8988T (cell line): ENCODE measurements at regions not wholly inside any gene's neighbourhood (a gene's known extent, or its start where the extent isn't known, plus 50 kb on each side); places are given as distances from the start of the nearest gene placed in this dataset.
"Not testable (repeated sequence)": the region's sequence is repeated elsewhere in the genome, so short reads cannot be mapped to it uniquely, and the experiment has no call there.

Experiments used
- DNase-seq: peaks from one replicate; pipeline ENCODE4 v3.0.0; 2011

DNA sequence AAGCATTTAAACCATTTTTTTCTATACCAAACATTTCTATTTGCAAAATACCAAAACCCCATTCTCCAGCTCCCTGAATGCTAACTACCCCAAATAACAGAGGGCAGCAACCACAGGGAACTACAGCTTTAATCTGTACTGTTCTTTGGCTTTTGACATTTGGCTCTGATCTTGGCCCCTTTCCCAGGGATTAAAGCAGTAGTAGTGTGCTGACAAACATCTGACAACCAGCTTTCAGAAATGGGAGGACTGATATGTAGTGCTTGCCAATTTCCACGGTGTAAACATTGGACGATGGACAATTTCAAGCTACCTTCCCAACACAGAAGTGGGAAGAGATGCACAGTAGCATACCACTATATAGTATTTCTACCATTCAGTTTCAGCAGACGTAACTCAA lies 88.4 kb upstream of the TEAD1 start:
- no peak for DNase-seq

DNA sequence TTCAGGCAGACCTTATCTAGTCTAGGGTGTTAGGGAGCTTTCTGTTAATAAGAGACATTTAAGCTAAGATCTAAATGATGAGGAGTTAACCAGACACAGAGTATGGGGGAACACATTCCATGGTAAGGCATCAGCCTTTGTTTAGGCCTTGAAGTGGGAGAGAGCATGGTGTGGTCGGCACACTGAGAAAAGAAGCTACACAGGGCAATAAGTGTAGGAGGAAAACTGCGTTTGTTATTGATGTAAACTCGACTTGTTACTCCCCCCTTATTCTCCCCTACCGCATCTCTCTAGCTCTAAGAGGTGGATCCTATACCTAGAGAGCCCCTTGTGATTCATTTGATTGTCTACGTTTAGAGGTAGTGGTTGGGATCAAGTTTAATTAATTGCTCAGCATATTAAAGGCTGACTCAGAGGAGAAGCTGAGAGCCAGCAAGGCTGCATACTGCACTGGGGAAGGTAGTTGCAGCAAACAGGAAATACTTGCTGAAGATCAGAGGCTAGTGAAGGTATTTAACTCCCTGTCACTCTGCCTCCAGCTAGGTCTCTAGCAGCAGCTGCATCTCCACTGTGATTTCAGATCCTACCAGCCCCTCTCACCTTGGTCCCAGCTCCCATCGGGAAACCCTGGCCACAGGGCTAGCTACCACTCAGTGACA lies 86.8 kb upstream of the TEAD1 start:
- DNase-seq = no peak

DNA sequence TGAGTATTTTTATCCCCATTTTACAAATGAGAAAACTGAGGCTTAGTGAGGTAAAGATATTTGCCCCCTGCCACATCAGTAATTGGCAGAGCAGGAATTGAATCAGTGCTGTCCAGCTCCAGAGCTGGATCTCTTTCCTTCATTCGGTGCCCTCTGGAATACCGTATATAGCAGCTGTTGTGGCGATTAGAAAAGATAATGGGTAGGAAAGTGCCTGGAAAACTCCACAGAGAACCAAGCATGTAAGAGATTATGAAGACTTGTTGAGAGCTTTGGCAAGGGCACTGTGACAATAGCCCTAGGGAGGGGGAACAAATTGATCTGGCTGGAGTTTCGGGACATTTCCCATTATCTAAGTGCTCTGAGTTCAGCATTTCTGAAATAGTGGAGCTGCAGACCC lies 82.5 kb upstream of the TEAD1 start:
- DNase-seq = no peak

DNA sequence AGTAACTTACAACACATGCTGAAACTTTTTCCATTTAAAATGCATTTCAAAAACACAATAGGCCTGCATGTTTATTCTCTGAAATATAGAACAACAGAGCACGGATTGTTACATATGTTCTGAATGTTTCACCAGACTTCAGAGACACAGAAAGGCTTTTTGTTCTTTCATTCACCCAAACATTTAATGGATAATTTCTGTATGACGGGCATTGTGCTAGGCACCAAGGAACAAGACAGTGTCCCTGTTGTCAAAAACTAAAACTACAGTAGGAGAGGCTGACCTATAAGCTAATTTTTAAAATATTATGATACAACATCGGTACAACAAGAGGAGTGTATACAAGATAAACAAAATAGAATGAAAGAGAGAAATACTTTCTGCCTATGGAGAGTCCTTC lies 81.9 kb upstream of the TEAD1 start:
- no peak for DNase-seq

DNA sequence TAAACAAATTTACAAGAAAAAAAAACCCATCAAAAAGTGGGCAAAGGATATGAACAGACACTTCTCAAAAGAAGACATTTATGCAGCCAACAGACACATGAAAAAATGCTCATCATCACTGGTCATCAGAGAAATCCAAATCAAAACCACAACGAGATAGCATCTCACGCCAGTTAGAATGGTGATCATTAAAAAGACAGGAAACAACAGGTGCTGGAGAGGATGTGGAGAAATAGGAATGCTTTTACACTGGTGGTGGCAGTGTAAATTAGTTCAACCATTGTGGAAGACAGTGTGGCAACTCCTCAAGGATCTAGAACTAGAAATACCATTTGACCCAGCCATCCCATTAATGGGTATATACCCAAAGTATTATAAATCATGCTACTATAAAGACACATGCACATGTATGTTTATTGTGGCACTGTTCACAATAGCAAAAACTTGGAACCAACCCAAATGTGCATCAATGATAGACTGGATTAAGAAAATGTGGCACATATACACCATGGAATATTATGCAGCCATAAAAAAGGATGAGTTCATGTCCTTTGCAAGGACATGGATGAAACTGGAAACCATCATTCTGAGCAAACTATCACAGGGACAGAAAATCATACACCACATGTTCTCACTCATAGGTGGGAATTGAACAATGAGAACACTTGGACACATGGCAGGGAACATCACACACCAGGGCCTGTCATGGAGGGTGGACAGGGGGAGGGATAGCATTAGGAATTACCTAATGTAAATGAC lies 79.0 kb upstream of the TEAD1 start:
- not testable (repeated sequence) for DNase-seq

- DNase-seq = no peak
These were observed 75.6 kb upstream of the TEAD1 start for GRCh38 chr11:12598330-12599256.

GRCh38 chr11:12599408-12600143 lies 74.6 kb upstream of the TEAD1 start:
- peak; percentile 38 for DNase-seq

- no peak for DNase-seq
These were observed 73.4 kb upstream of the TEAD1 start for GRCh38 chr11:12600829-12601228.

DNA sequence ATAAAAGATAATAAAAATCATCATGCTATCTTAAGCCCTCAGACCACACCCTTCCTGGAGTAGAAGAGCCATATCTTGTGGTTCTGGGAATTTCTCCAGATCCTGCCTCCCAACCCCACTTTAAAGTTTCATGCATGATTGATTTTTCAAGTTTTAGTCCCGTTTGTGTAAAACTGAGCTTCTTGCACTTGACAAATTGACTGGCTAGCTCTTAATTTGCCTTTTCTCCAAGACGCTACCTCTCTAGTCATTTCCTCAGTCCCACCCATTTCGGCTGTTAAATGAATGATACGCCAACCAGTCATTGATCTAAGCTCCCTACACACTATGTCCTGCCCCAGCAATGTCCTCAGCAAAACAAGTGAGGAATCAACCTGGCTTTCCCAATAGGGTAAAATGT lies 71.8 kb upstream of the TEAD1 start:
- DNase-seq = no peak

DNA sequence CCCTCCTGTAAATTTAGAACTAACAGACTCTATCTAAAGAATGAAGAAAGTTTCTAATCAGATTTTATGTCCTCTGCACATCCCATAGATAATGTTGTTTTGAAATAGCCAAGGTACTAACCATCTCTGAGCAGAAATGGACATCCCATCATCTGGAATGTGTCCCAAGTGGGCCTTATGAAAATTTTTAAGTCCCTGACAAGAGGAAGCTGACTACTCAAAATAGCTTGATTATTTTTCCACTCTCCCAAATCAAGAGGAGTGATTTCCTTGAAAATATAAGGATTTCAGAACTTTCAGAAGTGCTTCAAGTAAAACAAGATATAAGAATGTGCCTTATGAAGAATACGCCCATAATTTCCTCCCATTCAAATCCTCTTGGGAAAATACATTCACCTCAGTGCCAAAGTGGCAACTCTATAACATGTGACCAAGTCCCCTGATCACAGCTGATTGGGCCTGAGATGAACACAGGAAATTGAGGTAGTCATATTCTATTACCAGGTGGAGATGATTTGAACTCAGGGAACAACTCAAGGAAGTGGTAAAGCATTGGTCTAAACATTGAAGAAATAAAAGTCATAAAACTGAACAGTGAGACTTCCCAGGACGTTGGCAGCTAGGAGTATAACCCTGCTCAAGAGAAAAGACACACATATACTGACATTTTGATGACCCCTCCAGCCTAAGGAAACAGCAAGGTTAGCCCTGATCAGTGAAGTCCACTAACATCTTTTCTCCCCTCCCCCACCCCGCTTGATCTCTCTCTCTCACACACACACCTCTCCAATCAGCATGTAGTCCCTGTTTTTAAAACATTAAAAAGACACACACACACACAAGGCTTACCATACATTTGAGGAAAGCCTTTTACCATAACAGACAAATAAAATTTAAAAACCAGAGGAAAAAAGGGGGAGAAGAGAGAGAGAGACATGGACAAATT lies 70.8 kb upstream of the TEAD1 start:
- DNase-seq = no peak

GRCh38 chr11:12604557-12605153 lies 69.6 kb upstream of the TEAD1 start:
- no peak for DNase-seq

DNA sequence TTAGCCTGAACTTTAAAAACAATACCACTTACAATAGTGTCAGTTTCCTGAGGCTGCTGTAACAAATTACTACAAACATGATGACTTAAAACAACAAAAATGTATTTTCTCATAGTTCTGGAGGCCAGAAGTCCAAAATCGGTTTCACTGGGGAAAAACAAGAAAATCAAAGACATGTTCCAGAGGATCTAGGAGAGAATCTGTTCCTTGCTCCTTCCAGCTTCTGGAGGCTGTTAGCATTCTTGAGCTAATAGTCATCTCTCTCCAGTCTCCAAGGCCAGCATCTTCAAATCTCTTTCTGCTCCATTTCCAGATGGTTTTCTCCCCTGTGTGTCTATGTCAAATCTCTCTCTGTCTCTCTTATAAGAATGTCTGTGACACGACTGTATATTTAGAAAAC lies 67.6 kb upstream of the TEAD1 start:
- DNase-seq = no peak

DNA sequence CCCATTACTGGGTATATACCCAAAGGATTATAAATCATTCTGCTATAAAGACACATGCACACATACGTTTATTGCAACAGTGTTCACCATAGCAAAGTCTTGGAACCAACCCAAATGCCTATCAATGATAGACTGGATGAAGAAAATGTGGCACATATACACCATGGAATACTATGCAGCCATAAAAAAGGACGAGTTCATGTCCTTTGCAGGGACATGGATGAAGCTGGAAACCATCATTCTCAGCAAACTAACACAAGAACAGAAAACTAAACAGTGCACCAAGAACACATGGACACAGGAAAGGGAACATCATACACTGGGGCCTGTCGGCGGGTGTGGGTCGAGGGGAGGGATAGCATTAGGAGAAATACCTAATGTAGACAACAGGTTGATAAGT lies 65.5 kb upstream of the TEAD1 start:
- not testable (repeated sequence) for DNase-seq

DNA sequence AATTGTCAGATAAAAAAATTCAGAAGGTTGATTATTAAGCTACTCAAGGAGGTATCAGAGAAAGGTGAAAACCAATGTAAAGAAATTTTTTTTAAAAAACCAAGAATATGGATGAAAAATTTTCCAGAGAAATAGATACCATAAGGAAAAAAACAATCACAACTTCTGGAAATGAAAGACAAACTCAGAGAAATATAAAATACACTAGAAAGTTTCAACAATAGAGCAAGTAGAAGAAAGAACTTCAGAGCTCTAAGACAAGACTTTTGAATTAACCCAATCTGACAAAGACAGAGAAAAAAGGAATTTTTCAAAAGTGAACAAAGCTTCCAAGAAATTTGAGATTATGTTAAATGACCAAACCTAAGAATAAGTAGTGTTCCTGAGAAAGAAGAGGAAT lies 62.9 kb upstream of the TEAD1 start:
- no peak for DNase-seq

GRCh38 chr11:12617632-12618031 lies 56.6 kb upstream of the TEAD1 start:
- DNase-seq = no peak

DNA sequence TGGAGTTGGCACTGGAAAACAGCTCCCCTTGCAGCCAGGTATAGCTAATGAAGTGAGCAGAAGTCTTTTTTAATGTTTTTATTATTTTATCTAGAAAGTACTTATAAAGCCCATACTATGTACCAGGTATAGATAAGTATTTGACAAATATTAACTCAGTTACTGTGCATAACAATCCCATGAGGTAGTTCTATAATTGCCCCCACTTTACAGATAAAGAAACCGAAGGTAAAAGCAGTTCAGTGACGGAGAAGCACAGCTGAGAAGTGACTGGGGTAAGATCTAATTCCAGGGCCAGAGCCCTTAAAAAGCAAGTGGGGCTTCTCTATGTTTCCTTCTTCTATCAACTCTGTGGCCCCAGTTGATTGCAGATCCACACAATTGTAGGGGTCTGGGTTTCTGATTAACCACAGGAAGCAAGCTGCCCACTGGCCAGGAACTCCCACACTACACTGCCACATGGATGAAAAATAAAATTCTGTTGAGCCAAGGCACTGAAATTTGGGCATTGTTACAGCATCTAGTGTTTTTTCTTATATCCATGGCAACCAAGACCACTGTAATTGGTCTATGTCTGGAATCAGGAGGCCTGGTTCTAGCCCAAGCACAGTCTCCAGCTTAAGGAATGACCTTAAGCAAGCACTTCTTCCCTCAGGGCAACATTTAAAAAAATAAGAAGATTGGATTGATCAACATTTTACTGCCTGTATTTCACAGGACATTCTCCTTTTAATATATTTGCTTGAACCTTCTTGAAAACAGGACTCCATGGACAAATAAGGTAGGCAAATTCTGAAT lies 55.3 kb upstream of the TEAD1 start:
- no peak for DNase-seq

- DNase-seq = no peak
These were observed 50.4 kb upstream of the TEAD1 start for GRCh38 chr11:12623869-12624268.
